ENCODE measurements at regions not wholly inside any gene's neighbourhood (a gene's known extent, or its start where the extent isn't known, plus 50 kb on each side); places are given as distances from the start of the nearest gene placed in this dataset.
A peak's percentile ranks its signal among the peaks of the same experiment; 100 is the strongest.

- Histone ChIP-seq H4K91ac (ENCODE audit: low read depth, low read length) (no peak overlapping the region), H2AK5ac (ENCODE audit: low read length) (no peak overlapping the region), H3K27me3 (ENCODE audit: insufficient read depth, low read length) (no peaks in the 10 kb centered on the region), H3K36me3 (ENCODE audit: control insufficient read depth in 1 of 2, insufficient read depth in 2 of 2, low read length in 2 of 2) (no peaks in the 10 kb centered on the region), H3K4ac (ENCODE audit: low read depth, low read length) (no peak overlapping the region), H3K9me3 (ENCODE audit: insufficient read depth, low read depth, low read length) (peaks cover under 1% of the 10 kb centered on the region), H2BK120ac (ENCODE audit: insufficient read depth, low read length, poor library complexity) (no peak overlapping the region), H4K8ac (ENCODE audit: low read depth, low read length) (no peak overlapping the region), H3K4me2 (ENCODE audit: low read length) (no peak overlapping the region), H2AFZ (ENCODE audit: insufficient read depth, low read length, poor library complexity) (no peak overlapping the region), H2BK5ac (ENCODE audit: low read depth, low read length, poor library complexity) (no peak overlapping the region), H3K9ac (ENCODE audit: low read length) (no peak overlapping the region), H2BK12ac (ENCODE audit: low read length) (no peak overlapping the region), H3K14ac (ENCODE audit: low read length) (no peak overlapping the region), H4K12ac (ENCODE audit: low read depth, low read length) (no peak overlapping the region), H3K18ac (ENCODE audit: low read length) (no peak overlapping the region), H3K4me1 (ENCODE audit: control insufficient read depth in 1 of 2, insufficient read depth in 2 of 2, low read length in 2 of 2) (no peaks in the 10 kb centered on the region), H3K79me2 (ENCODE audit: control insufficient read depth, insufficient read depth, low read length, poor library complexity) (no peaks in the 10 kb centered on the region), H3K4me3 (ENCODE audit: low read depth, low read length) (no peak overlapping the region), H3K79me1 (ENCODE audit: low read length) (no peaks in the 10 kb centered on the region), H3K23ac (ENCODE audit: low read length) (no peak overlapping the region), H3K27ac (ENCODE audit: low read depth, low read length) (no peak overlapping the region)
- peak in 1 of 2 donors; percentile 3 for DNase-seq
- WGBS (ENCODE audit: extremely low coverage, insufficient coverage, insufficient read length), result no CpG with 5 or more reads among the region's 7 CpGs
These were observed 878.8 kb downstream of the RNF144A start for GRCh38 chr2:7795778-7796563.

- no peak overlapping the region for H2AK5ac ChIP-seq (ENCODE audit: low read length)
- H2AFZ ChIP-seq (ENCODE audit: insufficient read depth, low read length, poor library complexity), result no peak overlapping the region
- H3K79me2 ChIP-seq (ENCODE audit: control insufficient read depth, insufficient read depth, low read length, poor library complexity), result no peaks in the 10 kb centered on the region
- H3K36me3 ChIP-seq (ENCODE audit: control insufficient read depth in 1 of 2, insufficient read depth in 2 of 2, low read length in 2 of 2), result no peaks in the 10 kb centered on the region
- H3K27me3 ChIP-seq (ENCODE audit: insufficient read depth, low read length), result no peaks in the 10 kb centered on the region
- no peak overlapping the region for H3K23ac ChIP-seq (ENCODE audit: low read length)
- no peak overlapping the region for H3K4ac ChIP-seq (ENCODE audit: low read depth, low read length)
- no peak overlapping the region for H3K27ac ChIP-seq (ENCODE audit: low read depth, low read length)
- no peak overlapping the region for H3K4me3 ChIP-seq (ENCODE audit: low read depth, low read length)
- no peak overlapping the region for H3K18ac ChIP-seq (ENCODE audit: low read length)
- H3K14ac ChIP-seq (ENCODE audit: low read length), result no peak overlapping the region
- H2BK5ac ChIP-seq (ENCODE audit: low read depth, low read length, poor library complexity), result no peak overlapping the region
- WGBS (ENCODE audit: extremely low coverage, insufficient coverage, insufficient read length), result no CpG with 5 or more reads among the region's 2 CpGs
- H3K4me1 ChIP-seq (ENCODE audit: control insufficient read depth in 1 of 2, insufficient read depth in 2 of 2, low read length in 2 of 2), result no peaks in the 10 kb centered on the region
- no peaks in the 10 kb centered on the region for H3K79me1 ChIP-seq (ENCODE audit: low read length)
- no peak overlapping the region for H3K4me2 ChIP-seq (ENCODE audit: low read length)
- H3K9ac ChIP-seq (ENCODE audit: low read length), result no peak overlapping the region
- no peak overlapping the region for H4K8ac ChIP-seq (ENCODE audit: low read depth, low read length)
- H4K91ac ChIP-seq (ENCODE audit: low read depth, low read length), result no peak overlapping the region
- H2BK12ac ChIP-seq (ENCODE audit: low read length), result no peak overlapping the region
- no peak for DNase-seq
- no peak overlapping the region for H4K12ac ChIP-seq (ENCODE audit: low read depth, low read length)
- no peak overlapping the region for H2BK120ac ChIP-seq (ENCODE audit: insufficient read depth, low read length, poor library complexity)
- H3K9me3 ChIP-seq (ENCODE audit: insufficient read depth, low read depth, low read length), result peaks cover 8% of the 10 kb centered on the region
These were observed 881.8 kb upstream of the ID2 start for GRCh38 chr2:7800031-7800430.

- no peak overlapping the region for H3K4me2 ChIP-seq (ENCODE audit: low read length)
- no peak overlapping the region for H3K23ac ChIP-seq (ENCODE audit: low read length)
- H3K79me2 ChIP-seq (ENCODE audit: control insufficient read depth, insufficient read depth, low read length, poor library complexity), result no peaks in the 10 kb centered on the region
- H3K27ac ChIP-seq (ENCODE audit: low read depth, low read length), result no peak overlapping the region
- H2AFZ ChIP-seq (ENCODE audit: insufficient read depth, low read length, poor library complexity), result no peak overlapping the region
- peaks cover 8% of the 10 kb centered on the region for H3K9me3 ChIP-seq (ENCODE audit: insufficient read depth, low read depth, low read length)
- H3K14ac ChIP-seq (ENCODE audit: low read length), result no peak overlapping the region
- no peak overlapping the region for H2BK5ac ChIP-seq (ENCODE audit: low read depth, low read length, poor library complexity)
- H4K12ac ChIP-seq (ENCODE audit: low read depth, low read length), result no peak overlapping the region
- H4K91ac ChIP-seq (ENCODE audit: low read depth, low read length), result no peak overlapping the region
- H4K8ac ChIP-seq (ENCODE audit: low read depth, low read length), result no peak overlapping the region
- no peak overlapping the region for H3K9ac ChIP-seq (ENCODE audit: low read length)
- DNase-seq, result no peak
- H2BK120ac ChIP-seq (ENCODE audit: insufficient read depth, low read length, poor library complexity), result no peak overlapping the region
- H3K4me1 ChIP-seq (ENCODE audit: control insufficient read depth in 1 of 2, insufficient read depth in 2 of 2, low read length in 2 of 2), result no peaks in the 10 kb centered on the region
- no peak overlapping the region for H3K4ac ChIP-seq (ENCODE audit: low read depth, low read length)
- peaks cover 0 to 2% of the 10 kb centered on the region in 2 experiments for H3K36me3 ChIP-seq (ENCODE audit: control insufficient read depth in 1 of 2, insufficient read depth in 2 of 2, low read length in 2 of 2)
- no peaks in the 10 kb centered on the region for H3K79me1 ChIP-seq (ENCODE audit: low read length)
- no peak overlapping the region for H2AK5ac ChIP-seq (ENCODE audit: low read length)
- H3K4me3 ChIP-seq (ENCODE audit: low read depth, low read length), result no peak overlapping the region
- H3K27me3 ChIP-seq (ENCODE audit: insufficient read depth, low read length), result no peaks in the 10 kb centered on the region
- no peak overlapping the region for H2BK12ac ChIP-seq (ENCODE audit: low read length)
- H3K18ac ChIP-seq (ENCODE audit: low read length), result no peak overlapping the region
These were observed 880.6 kb upstream of the ID2 start for GRCh38 chr2:7801212-7801611.

GRCh38 chr2:7803515-7803914 is 878.3 kb upstream of the ID2 start:
- Histone ChIP-seq H3K4me3 (ENCODE audit: low read depth, low read length) (no peak overlapping the region), H3K4ac (ENCODE audit: low read depth, low read length) (no peak overlapping the region), H3K27me3 (ENCODE audit: insufficient read depth, low read length) (no peaks in the 10 kb centered on the region), H3K36me3 (ENCODE audit: control insufficient read depth in 1 of 2, insufficient read depth in 2 of 2, low read length in 2 of 2) (peaks cover 0 to 2% of the 10 kb centered on the region in 2 experiments), H3K9me3 (ENCODE audit: insufficient read depth, low read depth, low read length) (peaks cover 8% of the 10 kb centered on the region), H3K4me1 (ENCODE audit: control insufficient read depth in 1 of 2, insufficient read depth in 2 of 2, low read length in 2 of 2) (no peaks in the 10 kb centered on the region), H4K91ac (ENCODE audit: low read depth, low read length) (no peak overlapping the region), H3K23ac (ENCODE audit: low read length) (no peak overlapping the region), H2BK120ac (ENCODE audit: insufficient read depth, low read length, poor library complexity) (no peak overlapping the region), H2AK5ac (ENCODE audit: low read length) (no peak overlapping the region), H2BK12ac (ENCODE audit: low read length) (no peak overlapping the region), H3K9ac (ENCODE audit: low read length) (no peak overlapping the region), H3K18ac (ENCODE audit: low read length) (no peak overlapping the region), H2AFZ (ENCODE audit: insufficient read depth, low read length, poor library complexity) (no peak overlapping the region), H2BK5ac (ENCODE audit: low read depth, low read length, poor library complexity) (no peak overlapping the region), H4K8ac (ENCODE audit: low read depth, low read length) (no peak overlapping the region), H3K27ac (ENCODE audit: low read depth, low read length) (no peak overlapping the region), H3K79me1 (ENCODE audit: low read length) (no peaks in the 10 kb centered on the region), H4K12ac (ENCODE audit: low read depth, low read length) (no peak overlapping the region), H3K4me2 (ENCODE audit: low read length) (no peak overlapping the region), H3K79me2 (ENCODE audit: control insufficient read depth, insufficient read depth, low read length, poor library complexity) (no peaks in the 10 kb centered on the region), H3K14ac (ENCODE audit: low read length) (no peak overlapping the region)
- no peak for DNase-seq
- WGBS (ENCODE audit: extremely low coverage, insufficient coverage, insufficient read length), result no CpG with 5 or more reads among the region's 5 CpGs

Data from trophoblast cell (in vitro differentiated cells and primary cell).